IMR-90 (cell line): ENCODE measurements at regions not wholly inside any gene's neighbourhood (a gene's known extent, or its start where the extent isn't known, plus 50 kb on each side); places are given as distances from the start of the nearest gene placed in this dataset.

ENCODE experiments used
- ATAC-seq: fragments of 200-7000 bp; cut with Tn5 transposase; 2 replicates; pipeline ENCODE4 v1.9.1; 2020; ENCODE audit warnings: low read depth, mild to moderate bottlenecking, moderate library complexity
- BruUV-seq: library from RNA; stranded (reverse); fragments of 400-500 nt; replicated peaks from 2 replicates; lab custom pipeline; 2021; lab: Mats Ljungman, UMichigan
- CTCF ChIA-PET: fragments of 300-600 bp; formaldehyde crosslinking; extraction: SDS; loops from one replicate; lab custom pipeline; 2021; ENCODE audit warnings: antibody characterized with exemption; lab: Yijun Ruan, JAX
- POLR2A ChIA-PET: fragments of 300-600 bp; sonication (Branson Sonifier 250); formaldehyde crosslinking; loops from one replicate; lab custom pipeline; 2022; ENCODE audit warnings: antibody characterized with exemption; ENCODE audit not compliant: unreplicated experiment; lab: Charles Lee
- DNase-seq: peaks from one replicate; pipeline ENCODE4 v3.0.0; 2013
- H2AFZ ChIP-seq: replicated peaks from 2 replicates; pipeline ENCODE3; 2013; ENCODE audit warnings: low read length, mild to moderate bottlenecking; ENCODE audit not compliant: poor library complexity
- H2AK5ac ChIP-seq: 2 replicates; pipeline ENCODE4 v1.6.1; 2013; ENCODE audit warnings: low read depth, low read length, inconsistent platforms
- H2AK9ac ChIP-seq: replicated peaks from 2 replicates; pipeline ENCODE3; 2013; ENCODE audit warnings: mild to moderate bottlenecking, low read depth, low read length, moderate library complexity; ENCODE audit not compliant: poor library complexity
- H2BK120ac ChIP-seq: 2 replicates; pipeline ENCODE4 v1.6.1; 2013; ENCODE audit warnings: low read depth, low read length, inconsistent platforms
- H2BK15ac ChIP-seq: 3 replicates; pipeline ENCODE4 v1.6.1; 2013; ENCODE audit warnings: low read depth, low read length, inconsistent platforms
- H2BK20ac ChIP-seq: 2 replicates; pipeline ENCODE4 v1.6.1; 2013; ENCODE audit warnings: low read depth, mild to moderate bottlenecking, inconsistent platforms, low read length, moderate library complexity
- H2BK5ac ChIP-seq: 2 replicates; pipeline ENCODE4 v1.6.1; 2013; ENCODE audit warnings: mild to moderate bottlenecking, low read depth, low read length, inconsistent platforms; ENCODE audit not compliant: poor library complexity, severe bottlenecking
- H3K14ac ChIP-seq: replicated peaks from 2 replicates; pipeline ENCODE4 v1.6.1; 2013; ENCODE audit warnings: low read depth, low read length, inconsistent platforms
- H3K18ac ChIP-seq: 2 replicates; pipeline ENCODE4 v1.6.1; 2013; ENCODE audit warnings: low read depth, low read length, control low read depth
- H3K23ac ChIP-seq: 2 replicates; pipeline ENCODE4 v1.6.1; 2013; ENCODE audit warnings: low read depth, low read length, inconsistent platforms
- H3K27ac ChIP-seq: 2 replicates; pipeline ENCODE4 v1.5.1; 2013; ENCODE audit warnings: mild to moderate bottlenecking, control low read depth, low read length; ENCODE audit not compliant: insufficient read depth
- H3K27me3 ChIP-seq: 2 replicates; pipeline ENCODE4 v1.6.1; 2013; ENCODE audit warnings: low read length; ENCODE audit not compliant: control insufficient read depth, insufficient read depth
- H3K36me3 ChIP-seq: 2 replicates; pipeline ENCODE4 v1.6.1; 2013; ENCODE audit warnings: low read length, mixed read lengths; ENCODE audit not compliant: control insufficient read depth, insufficient read depth
- H3K4ac ChIP-seq: 2 replicates; pipeline ENCODE4 v1.6.1; 2013; ENCODE audit warnings: low read depth, low read length, inconsistent platforms
- H3K4me1 ChIP-seq: 2 replicates; pipeline ENCODE4 v1.6.1; 2013; ENCODE audit warnings: low read length, mixed read lengths; ENCODE audit not compliant: control insufficient read depth, insufficient read depth
- H3K4me2 ChIP-seq: 2 replicates; pipeline ENCODE4 v1.6.1; 2013; ENCODE audit warnings: low read depth, mild to moderate bottlenecking, control low read depth, low read length, moderate library complexity
- H3K4me3 ChIP-seq: 2 replicates; pipeline ENCODE4 v1.5.1; 2013; ENCODE audit warnings: low read depth, mild to moderate bottlenecking, control low read depth, low read length, moderate library complexity; ENCODE audit not compliant: insufficient read depth
- H3K56ac ChIP-seq: 2 replicates; pipeline ENCODE4 v1.6.1; 2013; ENCODE audit warnings: low read length, inconsistent platforms; ENCODE audit not compliant: insufficient read depth; ENCODE audit errors: extremely low read depth
- H3K79me1 ChIP-seq, 2 experiments: 2 replicates each; pipeline ENCODE4 v1.6.1; 2013; ENCODE audit warnings: low read length in 2 of 2, inconsistent platforms in 1 of 2, low read depth in 1 of 2
- H3K9ac ChIP-seq: 2 replicates; pipeline ENCODE4 v1.6.1; 2013; ENCODE audit warnings: low read depth, low read length, control low read depth
- H3K9me1 ChIP-seq: 2 replicates; pipeline ENCODE4 v1.6.1; 2013; ENCODE audit warnings: low read length, inconsistent platforms; ENCODE audit not compliant: insufficient read depth
- H3K9me3 ChIP-seq: 2 replicates; pipeline ENCODE4 v1.6.1; 2013; ENCODE audit warnings: low read length; ENCODE audit not compliant: control insufficient read depth, insufficient read depth
- H4K20me1 ChIP-seq: 2 replicates; pipeline ENCODE4 v1.6.1; 2013; ENCODE audit warnings: low read length, inconsistent platforms; ENCODE audit not compliant: insufficient read depth
- H4K5ac ChIP-seq: 2 replicates; pipeline ENCODE4 v1.6.1; 2013; ENCODE audit warnings: mild to moderate bottlenecking, low read depth, low read length, control low read depth
- H4K8ac ChIP-seq, 2 experiments: 2 replicates each; pipeline ENCODE4 v1.6.1; 2013; ENCODE audit warnings: low read depth in 2 of 2, low read length in 2 of 2, control low read depth in 1 of 2, inconsistent platforms in 1 of 2
- H4K91ac ChIP-seq: 2 replicates; pipeline ENCODE4 v1.6.1; 2013; ENCODE audit warnings: low read depth, low read length, inconsistent platforms; ENCODE audit not compliant: insufficient read depth
- MXI1 ChIP-seq: IDR thresholded peaks from 2 replicates; pipeline ENCODE4 v1.6.1; 2012; ENCODE audit warnings: low read depth, mild to moderate bottlenecking, low read length, moderate library complexity, borderline replicate concordance
- RCOR1 ChIP-seq: IDR thresholded peaks from 2 replicates; pipeline ENCODE4 v1.6.1; 2012; ENCODE audit warnings: mild to moderate bottlenecking, low read length, improper control_type of control experiment; ENCODE audit not compliant: insufficient replicate concordance
- WGBS, 2 experiments: methylation state at CpG; one replicate each; pipeline versions ENCODE4 v1.1.5 to v1.1.7; 2013; ENCODE audit warnings: missing lambda C conversion rate in 2 of 2; ENCODE audit not compliant: insufficient read length in 1 of 2; ENCODE audit errors: extremely low coverage in 2 of 2; 5-methylcytosine and 5-hydroxymethylcytosine counted together
- dilution Hi-C: fragments of 300-500 bp; cut with HindIII; formaldehyde crosslinking; loops from one replicate; pipeline ENCODE4 v1.14.3; 2018; ENCODE audit warnings: low sequenced_read_pairs; ENCODE audit not compliant: unreplicated experiment
- in situ Hi-C: fragments of 300-500 bp; cut with MboI; formaldehyde crosslinking; loops from 3 replicates; pipeline ENCODE4 v1.14.3; 2019; ENCODE audit warnings: low sequenced_read_pairs, inconsistent platforms, mixed read lengths
- intact Hi-C: fragments of 100-400 bp; cut with micrococcal nuclease; formaldehyde crosslinking; loops from 2 replicates; pipeline ENCODE4 v1.10.0; 2022
- TF ChIP-seq, protein P1 (sequence below): conservative IDR thresholded peaks from 2 replicates; pipeline ENCODE4 v1.5.1; 2012; ENCODE audit warnings: mild to moderate bottlenecking, low read depth, low read length, improper control_type of control experiment
- TF ChIP-seq, protein P2 (sequence below): fragments of 150-350 bp; IDR thresholded peaks from 2 replicates; pipeline ENCODE4 v1.6.1; 2017; ENCODE audit warnings: mild to moderate bottlenecking, antibody characterized with exemption, low read length, low read depth

DNA sequence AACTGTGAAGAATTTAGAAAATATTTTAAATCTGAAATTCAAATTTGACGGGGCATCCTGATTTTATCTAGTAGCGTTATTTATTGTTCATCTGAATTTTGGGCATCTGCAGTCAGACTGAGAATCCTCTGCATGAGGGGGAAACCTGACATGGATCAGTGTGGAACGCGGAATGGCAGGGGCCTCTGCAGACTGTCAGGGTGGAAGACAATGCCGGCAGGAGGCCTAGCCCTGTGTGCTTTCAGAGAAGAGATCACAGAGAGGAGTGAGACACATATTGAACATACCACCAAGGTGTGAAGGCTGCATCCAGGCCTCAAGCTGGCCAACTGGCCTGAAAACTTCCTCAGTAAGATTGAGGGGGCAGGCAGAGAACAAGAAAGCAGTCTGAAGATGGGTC, 921.1 kb upstream of the GHITM start:
- H2BK15ac ChIP-seq: no peak overlapping the region
- no peak overlapping the region for H3K27ac ChIP-seq
- H2AK5ac ChIP-seq: no peak overlapping the region
- no peaks in the 10 kb centered on the region for H3K27me3 ChIP-seq
- WGBS, 2 experiments: 62% methylated on average over 3 of the region's 5 CpGs; no CpG with 5 or more reads in 1 of the 2 experiments
- no peak overlapping the region for H3K4ac ChIP-seq
- no peak overlapping the region for H3K23ac ChIP-seq
- no peak for ATAC-seq
- no peaks in the 10 kb centered on the region for H3K79me1 ChIP-seq
- H4K5ac ChIP-seq: no peak overlapping the region
- H4K91ac ChIP-seq: no peak overlapping the region
- H4K8ac ChIP-seq: no peak overlapping the region
- CTCF ChIA-PET: no interaction called here
- no peak overlapping the region for H2BK120ac ChIP-seq
- H3K18ac ChIP-seq: no peak overlapping the region
- POLR2A ChIA-PET: no interaction called here
- H3K4me3 ChIP-seq: no peak overlapping the region
- H3K36me3 ChIP-seq: no peaks in the 10 kb centered on the region
- H3K9me3 ChIP-seq: peaks cover 14% of the 10 kb centered on the region
- no peaks in the 10 kb centered on the region for H3K4me1 ChIP-seq
- H3K4me2 ChIP-seq: no peak overlapping the region
- dilution Hi-C loops (no loop called here), in situ Hi-C loops (no loop called here), intact Hi-C loops (no loop called here)
- TF ChIP-seq, protein P1, sequence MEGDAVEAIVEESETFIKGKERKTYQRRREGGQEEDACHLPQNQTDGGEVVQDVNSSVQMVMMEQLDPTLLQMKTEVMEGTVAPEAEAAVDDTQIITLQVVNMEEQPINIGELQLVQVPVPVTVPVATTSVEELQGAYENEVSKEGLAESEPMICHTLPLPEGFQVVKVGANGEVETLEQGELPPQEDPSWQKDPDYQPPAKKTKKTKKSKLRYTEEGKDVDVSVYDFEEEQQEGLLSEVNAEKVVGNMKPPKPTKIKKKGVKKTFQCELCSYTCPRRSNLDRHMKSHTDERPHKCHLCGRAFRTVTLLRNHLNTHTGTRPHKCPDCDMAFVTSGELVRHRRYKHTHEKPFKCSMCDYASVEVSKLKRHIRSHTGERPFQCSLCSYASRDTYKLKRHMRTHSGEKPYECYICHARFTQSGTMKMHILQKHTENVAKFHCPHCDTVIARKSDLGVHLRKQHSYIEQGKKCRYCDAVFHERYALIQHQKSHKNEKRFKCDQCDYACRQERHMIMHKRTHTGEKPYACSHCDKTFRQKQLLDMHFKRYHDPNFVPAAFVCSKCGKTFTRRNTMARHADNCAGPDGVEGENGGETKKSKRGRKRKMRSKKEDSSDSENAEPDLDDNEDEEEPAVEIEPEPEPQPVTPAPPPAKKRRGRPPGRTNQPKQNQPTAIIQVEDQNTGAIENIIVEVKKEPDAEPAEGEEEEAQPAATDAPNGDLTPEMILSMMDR: no peak
- TF ChIP-seq, protein P2, sequence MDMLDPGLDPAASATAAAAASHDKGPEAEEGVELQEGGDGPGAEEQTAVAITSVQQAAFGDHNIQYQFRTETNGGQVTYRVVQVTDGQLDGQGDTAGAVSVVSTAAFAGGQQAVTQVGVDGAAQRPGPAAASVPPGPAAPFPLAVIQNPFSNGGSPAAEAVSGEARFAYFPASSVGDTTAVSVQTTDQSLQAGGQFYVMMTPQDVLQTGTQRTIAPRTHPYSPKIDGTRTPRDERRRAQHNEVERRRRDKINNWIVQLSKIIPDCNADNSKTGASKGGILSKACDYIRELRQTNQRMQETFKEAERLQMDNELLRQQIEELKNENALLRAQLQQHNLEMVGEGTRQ: no peak
- TF ChIP-seq MXI1 (no peak), RCOR1 (no peak)
- no peak for DNase-seq
- H3K14ac ChIP-seq: no peak overlapping the region
- H3K9me1 ChIP-seq: no peaks in the 10 kb centered on the region
- no peak overlapping the region for H3K56ac ChIP-seq
- no peak overlapping the region for H2BK5ac ChIP-seq
- H3K9ac ChIP-seq: no peak overlapping the region
- BruUV-seq: no TSS peak
- H2AK9ac ChIP-seq: no peak overlapping the region
- H2BK20ac ChIP-seq: no peak overlapping the region
- no peaks in the 10 kb centered on the region for H4K20me1 ChIP-seq
- no peak overlapping the region for H2AFZ ChIP-seq
